Posterior cingulate gyrus (tissue), 11 donors: ENCODE measurements at regions not wholly inside any gene's neighbourhood (a gene's known extent, or its start where the extent isn't known, plus 50 kb on each side); places are given as distances from the start of the nearest gene placed in this dataset.
A peak's percentile ranks its signal among the peaks of the same experiment; 100 is the strongest.

Experiments used
- DNase-seq, 10 donors: peaks; one replicate each; pipeline versions ENCODE4 v3.0.0 to v3.0.0-alpha.2; 2020 to 2021; ENCODE audit warnings: mixed read lengths in 3 of 10
- intact Hi-C: fragments of 100-400 bp; cut with DNase I; formaldehyde crosslinking; loops from one replicate; pipeline ENCODE4 v1.15.1; 2023

DNA sequence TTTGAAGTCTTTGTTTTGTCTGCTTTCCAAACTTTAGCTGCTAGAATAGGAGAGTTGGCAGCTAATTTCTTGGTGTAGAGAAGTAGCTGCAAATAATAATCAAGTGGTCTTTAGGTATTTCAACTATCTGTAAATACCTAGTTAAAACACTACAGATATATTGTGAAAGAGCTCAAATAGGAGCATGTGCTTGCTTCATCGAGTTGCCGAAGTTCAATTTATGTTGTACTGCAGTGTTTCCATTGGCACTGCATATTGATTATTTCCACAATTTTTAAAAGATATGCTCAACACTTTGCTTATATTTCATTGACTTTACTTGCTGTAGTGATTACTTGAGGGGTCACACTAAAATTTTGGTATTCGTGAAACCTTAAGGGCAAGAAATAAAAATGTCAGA, 131.6 kb upstream of the BMP4 start:
- DNase-seq = no peak
- intact Hi-C loops = no loop called here

- intact Hi-C loops = no loop called here
- DNase-seq = no peak
Observed at GRCh38 chr14:54090274-54090673, 133.6 kb upstream of the BMP4 start.

- DNase-seq = no peak
- intact Hi-C loops = no loop called here
Observed at GRCh38 chr14:54094765-54095164, 138.1 kb upstream of the BMP4 start.

- intact Hi-C loops = no loop called here
- no peak for DNase-seq
Observed at GRCh38 chr14:54098536-54098935, 141.9 kb upstream of the BMP4 start.

DNA sequence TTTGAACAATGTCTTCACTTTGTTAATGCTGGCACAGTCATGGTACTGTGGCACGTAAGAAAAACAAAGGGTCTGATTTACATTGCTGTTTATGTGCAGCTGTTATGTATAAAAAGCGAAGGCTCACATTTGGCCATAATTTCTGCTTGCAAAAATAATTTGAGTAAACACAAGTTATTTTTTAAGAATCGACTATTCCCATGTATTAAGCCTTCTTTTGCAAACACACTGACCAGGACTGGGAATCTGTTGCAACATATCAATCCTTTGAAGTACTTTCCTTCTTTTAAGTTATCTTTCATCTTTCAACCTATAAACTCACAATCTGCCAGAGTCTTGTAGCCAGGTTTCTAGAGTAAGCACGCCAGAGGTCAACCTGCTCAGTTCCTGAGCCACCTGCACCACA, 145.4 kb upstream of the BMP4 start:
- intact Hi-C loops = no loop called here
- DNase-seq = no peak

GRCh38 chr14:54102530-54102929, 145.9 kb upstream of the BMP4 start:
- DNase-seq = no peak
- intact Hi-C loops = no loop called here

DNA sequence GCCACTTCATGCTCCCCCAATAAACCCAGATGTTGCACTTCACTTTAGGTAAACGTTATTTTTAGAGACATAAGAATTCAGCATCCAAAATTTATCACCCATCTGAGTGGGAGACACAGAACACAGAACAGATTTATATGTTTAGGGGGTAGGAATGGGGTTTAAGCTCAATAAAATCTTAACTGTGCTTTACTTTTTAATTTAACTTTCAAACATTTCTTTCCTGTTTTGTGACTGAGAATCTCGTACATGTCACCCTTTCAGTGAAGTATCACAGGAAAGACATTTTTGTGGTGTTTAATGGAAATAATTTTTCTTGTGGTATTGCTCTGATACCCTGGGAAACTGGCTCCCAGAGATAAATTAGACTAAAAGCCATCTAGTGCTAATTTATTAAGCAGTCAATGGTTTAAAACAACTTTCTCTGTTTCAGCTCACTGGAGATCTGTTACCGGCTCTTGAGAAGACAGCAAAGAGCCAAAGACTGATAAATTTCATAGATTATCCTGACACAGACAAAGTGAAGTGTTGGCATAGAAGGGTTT, 148.0 kb upstream of the BMP4 start:
- intact Hi-C loops = no loop called here
- DNase-seq = no peak

GRCh38 chr14:54105406-54105805, 148.8 kb upstream of the BMP4 start:
- intact Hi-C loops = no loop called here
- no peak for DNase-seq

- DNase-seq = no peak
- intact Hi-C loops = no loop called here
Observed at GRCh38 chr14:54105898-54106297, 149.3 kb upstream of the BMP4 start.

GRCh38 chr14:54106661-54107377, 150.2 kb upstream of the BMP4 start:
- peak in 2 of 10 donors; percentile 6 for DNase-seq
- intact Hi-C loops = no loop called here

DNA sequence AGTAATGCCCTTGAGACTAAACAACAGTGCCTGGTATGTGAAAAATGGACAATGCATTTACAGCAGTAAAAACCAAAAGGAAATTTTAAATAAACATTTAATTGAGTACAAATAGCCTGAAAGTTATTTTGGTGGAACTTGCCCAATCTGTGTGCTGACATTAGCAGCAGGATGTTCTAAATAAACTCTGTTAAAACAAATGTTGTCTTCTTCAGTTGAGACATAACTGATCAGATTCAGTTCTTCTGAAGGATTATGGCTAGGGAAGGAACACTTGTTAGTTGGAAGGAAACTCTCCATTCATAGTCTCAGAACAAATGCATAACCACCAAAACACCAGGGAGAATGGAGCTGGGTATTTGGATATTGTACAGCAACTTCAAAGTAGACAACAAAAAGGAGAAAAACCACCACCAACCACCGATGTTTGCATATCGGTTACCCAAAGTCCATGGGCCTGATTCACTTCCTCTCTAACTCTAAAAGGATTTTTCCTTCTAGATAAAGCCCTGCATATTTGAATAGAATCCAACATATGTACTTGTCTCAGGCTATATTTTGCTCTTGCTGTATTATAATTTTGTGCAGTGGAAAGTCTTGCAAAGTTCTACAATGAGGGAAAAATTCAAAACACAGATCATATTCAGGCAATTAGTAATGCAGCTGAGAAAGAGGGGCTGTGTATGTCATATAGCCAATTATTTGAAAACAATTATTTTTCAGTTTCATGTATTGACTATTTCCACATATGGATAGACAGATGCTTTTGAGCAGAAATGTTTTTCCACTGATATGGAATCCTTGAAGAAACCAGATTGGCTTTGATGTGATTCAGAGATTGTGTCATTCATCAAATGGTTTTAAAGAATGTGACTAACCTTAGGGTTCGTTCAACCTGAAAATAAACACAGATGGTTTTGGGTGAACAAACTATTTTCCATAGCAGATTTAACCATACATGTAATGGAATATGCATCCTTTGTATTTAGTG, 152.2 kb upstream of the BMP4 start:
- intact Hi-C loops = no loop called here
- no peak for DNase-seq

GRCh38 chr14:54109521-54110120, 153.0 kb upstream of the BMP4 start:
- intact Hi-C loops = no loop called here
- no peak for DNase-seq

DNA sequence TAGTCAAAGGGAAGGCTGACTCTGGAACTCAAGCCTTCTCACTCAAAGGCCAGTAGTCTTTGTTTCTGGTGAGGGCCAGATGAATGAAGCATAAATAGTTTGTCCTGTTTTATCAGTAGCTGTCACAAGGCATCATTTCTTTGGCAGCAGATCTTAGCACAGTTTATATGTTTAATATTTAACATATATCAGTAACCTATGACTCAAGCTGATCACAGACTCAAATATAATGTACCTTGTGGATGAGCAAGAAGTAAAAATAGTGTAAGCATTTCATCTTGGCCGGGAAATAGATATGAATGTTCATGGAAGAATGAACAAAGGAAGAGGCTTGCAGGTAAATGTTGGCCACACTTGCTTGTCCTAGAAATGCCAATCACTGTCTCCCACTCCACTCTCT, 158.3 kb upstream of the BMP4 start:
- DNase-seq = no peak

GRCh38 chr14:54116198-54116885, 159.7 kb upstream of the BMP4 start:
- intact Hi-C loops = no loop called here
- DNase-seq = no peak

More for the DNA sequence above, 158.3 kb upstream of the BMP4 start:
- intact Hi-C loops = no loop called here

GRCh38 chr14:54116972-54117371, 160.3 kb upstream of the BMP4 start:
- DNase-seq = no peak
- intact Hi-C loops = no loop called here

DNA sequence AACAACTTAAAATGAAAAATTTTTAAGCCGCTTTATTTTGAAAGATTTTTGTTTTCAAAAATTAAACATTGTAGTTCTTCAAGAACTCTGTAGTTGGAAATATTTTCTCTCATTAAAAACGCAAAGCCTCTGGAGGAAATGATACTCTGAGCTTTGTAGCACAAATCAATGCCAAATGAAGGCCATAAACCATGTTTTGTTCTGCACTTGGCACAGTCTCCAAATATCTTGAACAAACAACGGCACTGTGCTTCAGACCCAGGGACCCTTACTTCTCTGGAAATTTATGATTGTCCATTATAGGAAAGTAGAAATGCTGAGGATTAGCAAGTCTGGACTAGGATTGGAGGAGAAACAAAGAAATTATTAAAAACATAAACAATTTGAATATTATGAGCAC, 160.8 kb upstream of the BMP4 start:
- intact Hi-C loops = no loop called here
- DNase-seq = no peak

GRCh38 chr14:54117924-54118323, 161.3 kb upstream of the BMP4 start:
- intact Hi-C loops = no loop called here
- no peak for DNase-seq

GRCh38 chr14:54120260-54120659, 163.6 kb upstream of the BMP4 start:
- intact Hi-C loops = no loop called here

GRCh38 chr14:54121466-54122027, 164.9 kb upstream of the BMP4 start:
- intact Hi-C loops = no loop called here

More at GRCh38 chr14:54120260-54120659, 163.6 kb upstream of the BMP4 start:
- no peak for DNase-seq

GRCh38 chr14:54123841-54124240, 167.2 kb upstream of the BMP4 start:
- intact Hi-C loops = no loop called here
- no peak for DNase-seq

More at GRCh38 chr14:54121466-54122027, 164.9 kb upstream of the BMP4 start:
- DNase-seq = no peak
